Prostate gland (tissue), 2 donors: ENCODE measurements at regions not wholly inside any gene's neighbourhood (a gene's known extent, or its start where the extent isn't known, plus 50 kb on each side); places are given as distances from the start of the nearest gene placed in this dataset.

Experiments
- DNase-seq: peaks from one replicate; pipeline ENCODE4 v3.0.0-alpha.2; 2019; ENCODE audit warnings: low spot score
- H3K27ac ChIP-seq, 2 donors: fragments of 200-600 bp; sonication (generic); 2 replicates each; pipeline ENCODE4 v1.5.1; 2017 to 2019
- H3K27me3 ChIP-seq: fragments of 200-600 bp; sonication (generic); replicated peaks from 2 replicates; pipeline ENCODE4 v1.5.1; 2019; ENCODE audit not compliant: insufficient read depth
- H3K36me3 ChIP-seq, 2 donors: fragments of 200-600 bp; sonication (generic); 1 replicate in 1 of 2; 2 replicates in 1 of 2; pipeline versions ENCODE4 v1.5.1 to v1.8.1; 2017 to 2019
- H3K4me1 ChIP-seq: fragments of 200-600 bp; sonication (generic); replicated peaks from 2 replicates; pipeline ENCODE4 v1.5.1; 2019
- H3K4me3 ChIP-seq, 2 donors: fragments of 200-600 bp; sonication (generic); 2 replicates each; pipeline ENCODE4 v1.5.1; 2017 to 2019
- H3K9me3 ChIP-seq: fragments of 200-600 bp; sonication (generic); 2 replicates; pipeline ENCODE4 v1.5.1; 2017
- POLR2A ChIP-seq: fragments of 450-650 bp; IDR thresholded peaks from one replicate; pipeline ENCODE4 v1.6.1; 2016; ENCODE audit warnings: antibody characterized with exemption, mild to moderate bottlenecking
- POLR2AphosphoS5 ChIP-seq: sonication (generic); formaldehyde crosslinking; IDR thresholded peaks from one replicate; pipeline ENCODE4 v1.6.1; 2017; ENCODE audit warnings: antibody characterized with exemption
- WGBS: methylation state at CpG from one replicate; pipeline ENCODE4 v1.1.5; 2018; 5-methylcytosine and 5-hydroxymethylcytosine counted together
- intact Hi-C: fragments of 100-400 bp; cut with DNase I; formaldehyde crosslinking; loops from one replicate; pipeline ENCODE4 v1.14.2; 2022
- TF ChIP-seq, protein P1 (sequence below), 4 experiments: fragments of 200-600 bp in 2 of 4; fragments of 450-650 bp in 2 of 4; sonication (generic) in 2 of 4; IDR thresholded peaks; 1 replicate in 3 of 4; 2 replicates in 1 of 4; pipeline ENCODE4 v1.5.1; 2016 to 2019; ENCODE audit warnings: antibody characterized with exemption in 4 of 4, mild to moderate bottlenecking in 2 of 4, moderate library complexity in 2 of 4

GRCh38 chr10:124245806-124246440, 152.5 kb upstream of the CHST15 start:
- Histone ChIP-seq H3K9me3 (no peaks in the 10 kb centered on the region), H3K27ac (no peak overlapping the region), H3K27me3 (no peaks in the 10 kb centered on the region), H3K4me1 (no peaks in the 10 kb centered on the region), H3K4me3 (no peak overlapping the region), H3K36me3 (no peaks in the 10 kb centered on the region)
- DNase-seq = no peak
- 78% methylated on average over 11 of the region's 11 CpGs for WGBS
- TF ChIP-seq, protein P1, sequence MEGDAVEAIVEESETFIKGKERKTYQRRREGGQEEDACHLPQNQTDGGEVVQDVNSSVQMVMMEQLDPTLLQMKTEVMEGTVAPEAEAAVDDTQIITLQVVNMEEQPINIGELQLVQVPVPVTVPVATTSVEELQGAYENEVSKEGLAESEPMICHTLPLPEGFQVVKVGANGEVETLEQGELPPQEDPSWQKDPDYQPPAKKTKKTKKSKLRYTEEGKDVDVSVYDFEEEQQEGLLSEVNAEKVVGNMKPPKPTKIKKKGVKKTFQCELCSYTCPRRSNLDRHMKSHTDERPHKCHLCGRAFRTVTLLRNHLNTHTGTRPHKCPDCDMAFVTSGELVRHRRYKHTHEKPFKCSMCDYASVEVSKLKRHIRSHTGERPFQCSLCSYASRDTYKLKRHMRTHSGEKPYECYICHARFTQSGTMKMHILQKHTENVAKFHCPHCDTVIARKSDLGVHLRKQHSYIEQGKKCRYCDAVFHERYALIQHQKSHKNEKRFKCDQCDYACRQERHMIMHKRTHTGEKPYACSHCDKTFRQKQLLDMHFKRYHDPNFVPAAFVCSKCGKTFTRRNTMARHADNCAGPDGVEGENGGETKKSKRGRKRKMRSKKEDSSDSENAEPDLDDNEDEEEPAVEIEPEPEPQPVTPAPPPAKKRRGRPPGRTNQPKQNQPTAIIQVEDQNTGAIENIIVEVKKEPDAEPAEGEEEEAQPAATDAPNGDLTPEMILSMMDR (IDR thresholded peaks at IDR 0.05) = no peak
- TF ChIP-seq POLR2A = no peak
- TF ChIP-seq POLR2AphosphoS5 = no peak
- intact Hi-C loops = no loop called here

- TF ChIP-seq, protein P1 (IDR thresholded peaks at IDR 0.05) = no peak
- TF ChIP-seq POLR2A (no peak), POLR2AphosphoS5 (no peak)
- intact Hi-C loops = no loop called here
- H3K27ac ChIP-seq = no peak overlapping the region
- H3K36me3 ChIP-seq = no peaks in the 10 kb centered on the region
- H3K27me3 ChIP-seq = no peaks in the 10 kb centered on the region
- 94% methylated on average over 8 of the region's 8 CpGs for WGBS
- DNase-seq = no peak
- no peak overlapping the region for H3K4me3 ChIP-seq
- no peaks in the 10 kb centered on the region for H3K4me1 ChIP-seq
- H3K9me3 ChIP-seq = no peaks in the 10 kb centered on the region
Measured at GRCh38 chr10:124245191-124245590, 151.8 kb upstream of the CHST15 start.

GRCh38 chr10:124244256-124244877, 151.0 kb upstream of the CHST15 start:
- no peak for DNase-seq
- no peaks in the 10 kb centered on the region for H3K36me3 ChIP-seq
- no peak overlapping the region for H3K4me3 ChIP-seq
- TF ChIP-seq POLR2AphosphoS5 (no peak), POLR2A (no peak)
- TF ChIP-seq, protein P1 (IDR thresholded peaks at IDR 0.05) = no peak
- H3K9me3 ChIP-seq = no peaks in the 10 kb centered on the region
- H3K27me3 ChIP-seq = no peaks in the 10 kb centered on the region
- no peak overlapping the region for H3K27ac ChIP-seq
- no peaks in the 10 kb centered on the region for H3K4me1 ChIP-seq
- intact Hi-C loops = no loop called here
- WGBS = 93% methylated on average over 20 of the region's 20 CpGs

GRCh38 chr10:124243702-124244121, 150.3 kb upstream of the CHST15 start:
- Histone ChIP-seq H3K4me3 (no peak overlapping the region), H3K4me1 (no peaks in the 10 kb centered on the region), H3K9me3 (no peaks in the 10 kb centered on the region), H3K27me3 (no peaks in the 10 kb centered on the region), H3K27ac (no peak overlapping the region), H3K36me3 (no peaks in the 10 kb centered on the region)
- intact Hi-C loops = no loop called here
- WGBS = 89% methylated on average over 12 of the region's 12 CpGs
- TF ChIP-seq POLR2AphosphoS5 (no peak), POLR2A (no peak)
- TF ChIP-seq, protein P1 (IDR thresholded peaks at IDR 0.05) = no peak
- no peak for DNase-seq

GRCh38 chr10:124242791-124243190, 149.4 kb upstream of the CHST15 start:
- no peak for DNase-seq
- no peak for TF ChIP-seq POLR2A
- TF ChIP-seq, protein P1 (IDR thresholded peaks at IDR 0.05) = no peak
- no peak for TF ChIP-seq POLR2AphosphoS5
- Histone ChIP-seq H3K9me3 (no peaks in the 10 kb centered on the region), H3K36me3 (no peaks in the 10 kb centered on the region), H3K4me3 (no peak overlapping the region), H3K4me1 (no peaks in the 10 kb centered on the region), H3K27ac (no peak overlapping the region), H3K27me3 (no peaks in the 10 kb centered on the region)
- intact Hi-C loops = no loop called here
- WGBS = 89% methylated on average over 8 of the region's 8 CpGs
